MM.1S (cell line): ENCODE measurements at regions not wholly inside any gene's neighbourhood (a gene's known extent, or its start where the extent isn't known, plus 50 kb on each side); places are given as distances from the start of the nearest gene placed in this dataset.
"Not testable (repeated sequence)": the region's sequence is repeated elsewhere in the genome, so short reads cannot be mapped to it uniquely, and the experiment has no call there.

Source experiments
- DNase-seq: peaks from one replicate; pipeline ENCODE4 v3.0.0-alpha.2; 2015
- H2AFZ ChIP-seq: fragments of 300-600 bp; sonication (generic); 2 replicates; pipeline ENCODE4 v1.6.0; 2016; ENCODE audit warnings: antibody characterized with exemption, low read length
- H3F3A ChIP-seq: fragments of 300-600 bp; sonication (generic); 2 replicates; pipeline ENCODE4 v1.6.1; 2016; ENCODE audit warnings: mild to moderate bottlenecking, antibody characterized with exemption, low read length, moderate library complexity, mixed read lengths; ENCODE audit not compliant: insufficient read depth
- H3K27ac ChIP-seq: fragments of 300-600 bp; sonication (generic); 2 replicates; pipeline ENCODE4 v1.5.1; 2016; ENCODE audit warnings: mild to moderate bottlenecking, low read length
- H3K27me3 ChIP-seq: fragments of 300-600 bp; sonication (generic); replicated peaks from 2 replicates; pipeline ENCODE4 v1.6.0; 2016; ENCODE audit warnings: low read length; ENCODE audit not compliant: insufficient read depth
- H3K36me3 ChIP-seq: fragments of 300-600 bp; sonication (generic); replicated peaks from 2 replicates; pipeline ENCODE4 v1.6.1; 2016; ENCODE audit warnings: mild to moderate bottlenecking, low read length, mixed read lengths; ENCODE audit not compliant: insufficient read depth
- H3K4me1 ChIP-seq: fragments of 300-600 bp; sonication (generic); 2 replicates; pipeline ENCODE4 v1.6.1; 2016; ENCODE audit warnings: low read length, mixed read lengths
- H3K4me2 ChIP-seq: fragments of 300-600 bp; sonication (generic); 2 replicates; pipeline ENCODE4 v1.6.0; 2016; ENCODE audit warnings: low read depth, low read length
- H3K4me3 ChIP-seq: fragments of 300-600 bp; sonication (generic); 2 replicates; pipeline ENCODE4 v1.5.1; 2016; ENCODE audit warnings: low read length, mixed read lengths
- H3K79me2 ChIP-seq: fragments of 300-600 bp; sonication (generic); 2 replicates; pipeline ENCODE4 v1.6.1; 2016; ENCODE audit warnings: mixed run types, low read length, mixed read lengths
- H3K9ac ChIP-seq: fragments of 300-600 bp; sonication (generic); 2 replicates; pipeline ENCODE4 v1.6.1; 2016; ENCODE audit warnings: low read length, mixed read lengths
- H3K9me2 ChIP-seq: fragments of 300-600 bp; sonication (generic); replicated peaks from 2 replicates; pipeline ENCODE4 v1.6.1; 2016; ENCODE audit warnings: mild to moderate bottlenecking, low read length, mixed read lengths; ENCODE audit not compliant: insufficient read depth
- H3K9me3 ChIP-seq: fragments of 300-600 bp; sonication (generic); replicated peaks from 2 replicates; pipeline ENCODE4 v1.6.1; 2016; ENCODE audit warnings: mild to moderate bottlenecking, low read length, mixed read lengths; ENCODE audit not compliant: insufficient read depth
- H4K20me1 ChIP-seq: fragments of 300-600 bp; sonication (generic); 2 replicates; pipeline ENCODE4 v1.6.1; 2016; ENCODE audit warnings: mild to moderate bottlenecking, low read length, moderate library complexity, mixed read lengths; ENCODE audit not compliant: insufficient read depth

DNA sequence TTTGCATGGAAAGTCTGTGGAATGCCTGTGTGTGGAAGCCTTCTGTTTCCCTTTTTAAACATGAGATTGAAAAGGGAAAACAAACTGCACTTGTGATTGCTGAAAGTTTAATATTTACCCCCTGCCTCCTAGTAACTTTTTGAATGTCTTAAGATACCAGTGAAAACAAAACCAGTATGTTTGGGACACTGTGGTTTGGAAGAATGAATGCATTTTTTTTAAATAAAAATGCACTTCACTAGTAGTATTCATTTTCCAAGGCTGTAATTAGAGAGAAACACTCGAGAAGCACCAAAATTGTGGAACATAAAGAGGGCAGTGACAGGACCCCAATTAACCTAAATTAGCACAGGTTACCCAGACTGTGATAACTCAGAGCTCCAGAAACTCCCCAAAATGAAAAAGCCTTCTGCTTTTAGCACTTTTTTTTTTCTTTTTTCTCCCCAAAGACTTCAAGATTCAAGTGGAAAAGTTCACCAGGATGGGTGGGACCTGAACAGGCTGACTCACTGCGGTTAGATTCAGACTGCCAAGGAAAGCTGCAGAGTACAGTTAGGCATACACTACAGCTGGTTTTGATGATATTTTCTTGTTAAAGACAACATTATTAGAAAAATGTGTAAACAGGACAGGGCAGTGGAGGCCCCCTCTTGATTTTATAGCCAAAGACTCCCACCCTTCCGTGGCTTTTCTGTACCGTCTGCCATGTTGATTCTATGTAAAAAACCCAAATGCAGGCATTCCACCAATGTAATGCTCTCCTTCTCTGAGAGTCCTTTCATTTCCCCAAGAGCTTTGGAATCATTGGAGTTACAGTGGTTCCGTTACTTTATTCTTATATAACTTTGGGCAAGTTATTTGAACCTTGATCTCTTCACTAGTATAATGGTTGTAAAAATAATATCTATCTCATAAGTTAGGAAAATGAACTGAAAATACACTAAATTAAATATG lies 151.8 kb upstream of the NBPF9 start:
- H3F3A ChIP-seq, H4K20me1 ChIP-seq, H2AFZ ChIP-seq, H3K36me3 ChIP-seq, H3K9ac ChIP-seq, H3K4me1 ChIP-seq, H3K9me2 ChIP-seq, H3K27ac ChIP-seq, H3K27me3 ChIP-seq, H3K9me3 ChIP-seq, H3K79me2 ChIP-seq, H3K4me2 ChIP-seq, H3K4me3 ChIP-seq, DNase-seq: not testable (repeated sequence)

DNA sequence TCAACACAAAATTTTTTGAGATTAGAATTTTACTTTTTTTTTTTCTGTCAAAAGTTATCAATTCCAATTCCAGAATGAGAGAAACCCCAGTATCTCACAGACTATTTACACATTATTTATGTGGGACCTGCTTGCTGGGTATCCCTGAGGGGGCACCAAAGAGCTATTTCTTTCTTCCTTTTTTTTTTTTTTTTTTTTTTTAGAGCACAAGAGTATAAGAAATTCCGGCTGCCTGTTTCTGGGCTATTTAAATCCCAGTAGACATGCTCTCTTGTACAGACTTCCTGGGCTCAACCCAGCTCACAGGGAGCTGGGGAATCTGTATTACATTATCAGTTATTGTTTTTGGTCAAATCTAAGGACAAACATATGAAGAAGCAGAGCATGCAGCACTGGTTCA lies 156.9 kb upstream of the NBPF9 start:
- not testable (repeated sequence) for H3F3A ChIP-seq, H3K79me2 ChIP-seq, H3K36me3 ChIP-seq, H3K9ac ChIP-seq, H2AFZ ChIP-seq, H3K4me2 ChIP-seq, H3K4me3 ChIP-seq, H3K27me3 ChIP-seq, H4K20me1 ChIP-seq, H3K4me1 ChIP-seq, H3K9me3 ChIP-seq, H3K9me2 ChIP-seq, H3K27ac ChIP-seq, DNase-seq

DNA sequence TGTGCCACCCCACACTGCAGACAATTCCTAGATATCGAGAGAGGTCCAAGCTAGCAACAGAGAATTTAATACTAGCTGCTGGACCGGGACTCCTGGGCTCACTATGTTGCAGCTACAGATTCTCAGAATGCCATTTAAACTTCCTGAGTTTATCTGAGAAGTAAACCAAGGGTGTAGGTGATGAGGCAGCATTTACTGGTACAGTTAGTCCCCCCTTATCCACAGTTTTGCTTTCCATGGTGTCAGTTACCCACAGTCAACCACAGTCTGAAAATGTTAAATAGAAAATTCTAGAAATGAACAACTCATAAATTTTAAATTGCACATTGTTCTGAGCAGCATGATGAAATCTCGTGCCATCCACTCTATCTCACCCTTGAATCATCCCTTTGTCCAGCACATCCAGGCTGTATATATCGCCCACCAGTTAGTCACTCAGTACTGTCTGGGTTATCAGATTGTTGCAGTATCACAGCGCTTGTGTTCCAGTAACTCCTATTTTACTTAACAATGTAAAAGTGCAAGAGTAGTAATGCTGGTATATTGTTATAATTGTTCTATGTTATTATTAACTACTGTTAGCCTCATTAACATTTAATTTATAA lies 157.5 kb upstream of the NBPF9 start:
- H3K4me1 ChIP-seq, H4K20me1 ChIP-seq, H3K4me3 ChIP-seq, H3K4me2 ChIP-seq, H2AFZ ChIP-seq, H3K9me3 ChIP-seq, H3K79me2 ChIP-seq, H3K36me3 ChIP-seq, H3K9ac ChIP-seq, H3F3A ChIP-seq, DNase-seq, H3K27me3 ChIP-seq, H3K9me2 ChIP-seq, H3K27ac ChIP-seq: not testable (repeated sequence)

DNA sequence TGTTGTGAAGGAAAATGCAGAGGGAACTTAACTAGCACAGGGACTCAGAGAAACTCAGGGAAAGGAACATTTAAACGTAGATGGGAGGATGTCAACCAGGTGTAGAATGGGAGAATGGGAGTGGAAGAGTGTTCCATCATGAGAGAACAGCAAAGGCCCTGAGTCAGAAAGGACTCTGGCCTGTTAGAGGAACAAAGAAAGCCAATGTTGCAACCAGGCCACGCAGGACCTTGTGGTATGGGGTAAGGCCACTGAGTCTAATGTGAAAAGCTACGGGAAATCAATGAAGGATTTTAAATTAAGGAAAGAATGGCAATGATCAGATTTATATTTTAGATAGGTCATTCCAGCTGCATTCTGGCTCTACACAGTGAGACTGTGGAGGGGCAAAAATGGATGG lies 163.9 kb upstream of the NBPF9 start:
- not testable (repeated sequence) for DNase-seq, H3K36me3 ChIP-seq, H3K4me3 ChIP-seq, H3K9me3 ChIP-seq, H3K4me1 ChIP-seq, H2AFZ ChIP-seq, H3K9me2 ChIP-seq, H3K27ac ChIP-seq, H3K79me2 ChIP-seq, H3K9ac ChIP-seq, H3F3A ChIP-seq, H3K4me2 ChIP-seq, H3K27me3 ChIP-seq, H4K20me1 ChIP-seq

DNA sequence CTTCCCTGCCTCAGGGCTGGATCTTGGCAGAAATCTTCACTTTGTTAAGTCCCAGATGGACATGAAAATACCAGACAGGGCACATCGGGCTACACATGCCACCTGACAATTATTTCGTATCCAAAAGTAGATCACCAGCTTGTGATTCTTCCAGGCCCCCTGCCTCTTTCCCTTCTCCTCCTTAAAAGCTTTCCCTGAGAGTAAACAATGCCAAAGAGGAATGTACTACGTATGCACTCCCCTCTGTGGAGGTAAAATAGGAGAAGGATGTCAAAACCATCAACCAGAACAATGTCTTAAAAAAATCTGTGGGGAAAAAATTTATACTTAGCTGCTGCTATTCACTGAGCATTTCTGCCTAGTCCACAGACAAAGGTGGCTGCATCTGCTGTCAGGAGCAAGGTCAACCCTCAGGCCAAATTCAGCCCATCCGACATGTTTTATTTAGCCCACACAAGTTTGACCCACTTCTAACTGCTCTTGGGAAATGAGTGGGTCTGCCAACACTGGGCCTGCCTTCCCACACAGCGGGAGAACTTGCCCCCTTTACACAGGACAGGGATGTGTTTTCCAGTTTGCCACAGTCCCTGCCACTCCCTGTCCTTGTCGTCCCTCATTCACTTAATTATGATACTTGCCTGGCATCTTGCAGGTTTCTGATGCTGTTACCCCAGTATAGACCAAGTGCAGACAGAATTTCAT lies 165.8 kb upstream of the NBPF9 start:
- not testable (repeated sequence) for H3K9ac ChIP-seq, DNase-seq, H3K36me3 ChIP-seq, H3K9me2 ChIP-seq, H3K9me3 ChIP-seq, H3K4me1 ChIP-seq, H3K79me2 ChIP-seq, H4K20me1 ChIP-seq, H3K27me3 ChIP-seq, H2AFZ ChIP-seq, H3K27ac ChIP-seq, H3K4me2 ChIP-seq, H3K4me3 ChIP-seq, H3F3A ChIP-seq

DNA sequence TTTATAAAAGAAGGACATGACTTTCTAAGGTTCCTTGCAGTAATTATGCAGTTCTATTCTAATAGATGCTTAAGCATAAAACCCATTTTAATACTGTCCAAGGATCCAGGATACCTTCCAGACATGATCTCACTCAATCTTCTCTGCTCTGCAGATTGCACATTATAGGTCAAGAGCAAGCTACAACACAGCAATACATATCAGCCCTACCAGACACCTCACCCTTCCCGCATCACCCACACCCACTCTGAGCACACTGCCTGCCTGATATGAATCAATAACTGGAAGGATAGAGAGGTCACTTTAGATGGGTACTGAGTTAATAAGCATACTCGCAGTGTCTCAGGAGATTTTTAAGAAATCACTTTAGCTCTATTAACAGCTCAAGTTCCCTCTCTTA lies 166.5 kb upstream of the NBPF9 start:
- not testable (repeated sequence) for H4K20me1 ChIP-seq, H3K79me2 ChIP-seq, H3K4me3 ChIP-seq, H3F3A ChIP-seq, H3K4me2 ChIP-seq, H3K9me3 ChIP-seq, H3K27ac ChIP-seq, H3K9ac ChIP-seq, H3K9me2 ChIP-seq, H2AFZ ChIP-seq, H3K4me1 ChIP-seq, H3K27me3 ChIP-seq, H3K36me3 ChIP-seq, DNase-seq

DNA sequence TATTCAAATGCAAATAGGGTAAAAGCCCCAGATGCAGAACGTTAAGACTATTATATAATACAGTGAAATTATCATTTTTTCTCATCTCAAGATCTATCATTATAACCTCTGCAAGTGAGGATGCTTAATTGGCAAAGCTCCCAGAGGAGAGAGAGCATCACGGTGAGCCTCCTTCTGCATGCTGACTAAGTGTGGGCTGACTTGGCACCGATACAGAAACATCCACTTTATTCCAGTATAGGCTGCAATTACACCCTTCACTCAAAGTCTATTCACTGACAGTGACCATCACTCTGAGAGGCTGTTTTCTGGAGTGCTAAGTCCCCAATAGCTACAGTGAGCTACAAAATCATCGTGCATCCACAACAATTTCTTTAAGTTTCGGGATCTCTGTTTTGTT lies 171.1 kb upstream of the NBPF9 start:
- DNase-seq, H3K9me3 ChIP-seq, H4K20me1 ChIP-seq, H3K36me3 ChIP-seq, H3K4me2 ChIP-seq, H3K27ac ChIP-seq, H3F3A ChIP-seq, H3K4me1 ChIP-seq, H3K79me2 ChIP-seq, H3K27me3 ChIP-seq, H2AFZ ChIP-seq, H3K9me2 ChIP-seq, H3K4me3 ChIP-seq, H3K9ac ChIP-seq: not testable (repeated sequence)
